Loucy (cell line): ENCODE measurements at regions not wholly inside any gene's neighbourhood (a gene's known extent, or its start where the extent isn't known, plus 50 kb on each side); places are given as distances from the start of the nearest gene placed in this dataset.

Source experiments
- EZH2phosphoT487 ChIP-seq: fragments of 200-600 bp; IDR thresholded peaks from 2 replicates; pipeline ENCODE4 v1.6.1; 2018; ENCODE audit warnings: antibody characterized with exemption, mild to moderate bottlenecking, moderate library complexity, borderline replicate concordance
- TF ChIP-seq, protein P1 (sequence below): fragments of 200-600 bp; sonication (generic); conservative IDR thresholded peaks from 2 replicates; pipeline ENCODE4 v1.5.1; 2014; ENCODE audit warnings: mild to moderate bottlenecking, antibody characterized with exemption, low read length

DNA sequence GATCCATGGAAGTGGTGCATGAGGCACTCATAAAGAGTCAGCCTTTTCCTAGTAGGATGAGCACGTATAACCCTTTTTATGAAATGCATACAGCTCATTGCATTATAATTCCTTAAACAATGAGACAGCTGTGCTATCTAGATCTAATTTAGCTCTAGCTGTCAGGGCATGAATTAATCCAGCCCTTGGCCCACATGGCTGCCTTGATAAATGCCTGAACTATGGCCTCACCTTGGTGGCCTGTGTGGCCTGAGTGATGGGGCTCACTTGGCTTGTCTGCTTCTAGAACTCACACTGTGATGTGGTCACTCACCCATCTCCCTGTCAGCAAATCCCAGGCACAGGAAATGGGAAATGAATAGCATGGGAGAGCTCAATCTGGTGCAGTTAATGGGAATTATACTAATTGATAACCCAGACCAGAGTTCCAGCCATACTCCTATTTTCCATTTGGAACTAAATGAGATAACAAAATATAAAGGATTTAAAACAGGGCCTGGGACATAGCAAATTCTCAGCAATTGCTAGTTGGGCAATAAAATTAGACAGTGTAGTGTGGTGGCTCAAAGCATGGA lies 153.6 kb downstream of the HS3ST2 start:
- TF ChIP-seq, protein P1, sequence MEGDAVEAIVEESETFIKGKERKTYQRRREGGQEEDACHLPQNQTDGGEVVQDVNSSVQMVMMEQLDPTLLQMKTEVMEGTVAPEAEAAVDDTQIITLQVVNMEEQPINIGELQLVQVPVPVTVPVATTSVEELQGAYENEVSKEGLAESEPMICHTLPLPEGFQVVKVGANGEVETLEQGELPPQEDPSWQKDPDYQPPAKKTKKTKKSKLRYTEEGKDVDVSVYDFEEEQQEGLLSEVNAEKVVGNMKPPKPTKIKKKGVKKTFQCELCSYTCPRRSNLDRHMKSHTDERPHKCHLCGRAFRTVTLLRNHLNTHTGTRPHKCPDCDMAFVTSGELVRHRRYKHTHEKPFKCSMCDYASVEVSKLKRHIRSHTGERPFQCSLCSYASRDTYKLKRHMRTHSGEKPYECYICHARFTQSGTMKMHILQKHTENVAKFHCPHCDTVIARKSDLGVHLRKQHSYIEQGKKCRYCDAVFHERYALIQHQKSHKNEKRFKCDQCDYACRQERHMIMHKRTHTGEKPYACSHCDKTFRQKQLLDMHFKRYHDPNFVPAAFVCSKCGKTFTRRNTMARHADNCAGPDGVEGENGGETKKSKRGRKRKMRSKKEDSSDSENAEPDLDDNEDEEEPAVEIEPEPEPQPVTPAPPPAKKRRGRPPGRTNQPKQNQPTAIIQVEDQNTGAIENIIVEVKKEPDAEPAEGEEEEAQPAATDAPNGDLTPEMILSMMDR, result no peak
- TF ChIP-seq EZH2phosphoT487, result no peak
